HG03571 (cell line): ENCODE measurements at regions not wholly inside any gene's neighbourhood (a gene's known extent, or its start where the extent isn't known, plus 50 kb on each side); places are given as distances from the start of the nearest gene placed in this dataset.

Source experiments
- ATAC-seq: cut with Tn5 transposase; IDR thresholded peaks from one replicate; pipeline ENCODE4 v1.9.1; 2021; ENCODE audit not compliant: unreplicated experiment

DNA sequence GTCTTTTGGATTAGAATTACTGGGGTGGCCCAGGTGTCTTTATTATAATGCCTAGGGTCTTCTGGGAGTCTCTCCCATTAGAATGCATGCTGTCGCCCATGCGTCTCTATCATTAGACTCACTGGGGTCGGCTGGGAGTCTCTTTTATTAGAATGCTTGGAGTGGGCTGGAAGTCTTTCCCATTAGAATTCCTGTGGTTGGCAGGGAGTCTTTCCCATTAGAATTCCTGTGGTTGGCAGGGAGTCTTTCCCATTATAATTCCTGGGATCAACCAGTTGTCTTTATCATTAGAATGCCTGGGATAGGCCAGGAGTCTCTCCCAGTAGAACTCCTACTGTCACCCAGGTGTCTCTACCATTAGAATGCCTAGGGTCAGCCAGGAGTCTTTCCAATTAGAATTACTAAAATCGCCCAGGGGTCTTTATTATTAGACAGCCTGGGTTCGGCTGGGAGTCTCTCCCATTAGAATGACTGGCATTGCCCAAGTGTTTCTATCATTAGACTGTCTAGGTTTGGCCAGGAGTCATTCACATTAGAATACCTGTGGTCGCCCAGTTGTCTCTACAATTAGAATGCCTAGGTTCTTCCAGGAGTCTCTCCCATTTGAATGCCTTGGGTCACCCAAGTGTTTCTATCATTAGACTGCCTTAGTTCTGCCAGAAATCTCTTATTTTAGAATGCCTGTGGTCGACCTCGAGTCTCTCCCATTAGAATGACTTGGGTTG is 1558.5 kb downstream of the UQCRFS1 start:
- ATAC-seq = no peak

GRCh38 chr19:27652796-27653195 is 1560.2 kb downstream of the UQCRFS1 start:
- ATAC-seq = no peak

GRCh38 chr19:27652281-27652680 is 1560.7 kb downstream of the UQCRFS1 start:
- no peak for ATAC-seq

DNA sequence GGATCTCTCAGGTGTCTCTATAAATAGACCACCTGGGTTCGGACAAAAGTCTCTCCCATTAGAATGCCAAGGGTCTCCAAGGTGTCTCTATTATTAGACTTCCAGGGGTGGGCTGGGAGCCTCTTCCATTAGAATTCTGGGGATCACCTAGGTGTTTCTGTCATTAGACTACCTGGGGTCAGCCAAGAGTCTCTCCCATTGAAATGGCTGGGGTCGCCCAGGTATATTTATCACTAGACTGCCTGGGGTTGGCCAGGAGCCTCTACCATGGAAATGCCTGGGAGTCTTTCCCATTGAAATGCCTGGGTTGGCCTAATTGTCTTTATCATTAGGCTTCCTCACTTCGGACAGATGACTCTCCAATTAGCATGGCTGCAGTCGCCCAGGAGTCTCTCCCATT is 1565.5 kb downstream of the UQCRFS1 start:
- ATAC-seq = no peak

GRCh38 chr19:27635401-27635800 is 1577.5 kb downstream of the UQCRFS1 start:
- ATAC-seq = no peak

- no peak for ATAC-seq
These were observed 1594.9 kb downstream of the UQCRFS1 start for GRCh38 chr19:27618006-27618405.

- ATAC-seq = no peak
These were observed 1632.0 kb downstream of the UQCRFS1 start for GRCh38 chr19:27580906-27581305.
